ENCODE measurements at regions not wholly inside any gene's neighbourhood (a gene's known extent, or its start where the extent isn't known, plus 50 kb on each side); places are given as distances from the start of the nearest gene placed in this dataset.
"Not testable (repeated sequence)": the region's sequence is repeated elsewhere in the genome, so short reads cannot be mapped to it uniquely, and the experiment has no call there.

DNA sequence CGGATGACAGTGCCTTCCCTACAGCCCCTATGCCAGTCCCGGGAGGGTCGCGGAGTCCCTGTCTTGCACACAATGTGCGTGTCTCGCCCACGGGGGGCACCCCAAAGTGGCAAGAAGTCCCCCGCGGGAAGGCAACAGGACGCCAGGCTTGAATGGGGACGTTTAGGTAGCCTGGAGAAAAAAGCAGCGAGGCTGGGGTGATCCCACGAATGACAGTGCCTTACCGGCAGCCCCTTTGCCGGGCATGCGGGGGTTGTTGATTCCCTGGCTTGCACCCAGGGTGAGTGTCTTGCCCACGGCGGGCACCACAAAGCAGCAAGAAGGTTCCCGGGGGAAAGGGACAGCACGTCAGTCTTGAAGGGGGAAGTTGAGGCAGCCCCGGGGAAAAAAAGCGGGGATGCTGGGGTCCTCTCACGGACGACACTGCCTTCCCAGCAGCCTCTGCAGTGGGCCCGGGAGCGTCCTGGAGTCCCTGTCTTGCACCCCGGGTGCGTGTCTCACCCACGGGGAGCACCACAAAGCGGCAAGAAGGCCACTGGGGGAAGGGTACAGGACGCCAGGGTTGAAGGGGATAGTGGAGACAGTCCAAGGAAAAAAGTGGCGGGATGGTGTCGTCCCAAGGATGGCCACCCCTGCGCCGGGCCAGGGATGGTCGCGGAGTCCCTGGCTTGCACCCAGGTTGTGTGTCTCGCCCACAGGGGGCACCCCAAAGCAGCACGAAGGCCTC is 156.8 kb upstream of the ALG10B start:
- DNase-seq = no peak

DNA sequence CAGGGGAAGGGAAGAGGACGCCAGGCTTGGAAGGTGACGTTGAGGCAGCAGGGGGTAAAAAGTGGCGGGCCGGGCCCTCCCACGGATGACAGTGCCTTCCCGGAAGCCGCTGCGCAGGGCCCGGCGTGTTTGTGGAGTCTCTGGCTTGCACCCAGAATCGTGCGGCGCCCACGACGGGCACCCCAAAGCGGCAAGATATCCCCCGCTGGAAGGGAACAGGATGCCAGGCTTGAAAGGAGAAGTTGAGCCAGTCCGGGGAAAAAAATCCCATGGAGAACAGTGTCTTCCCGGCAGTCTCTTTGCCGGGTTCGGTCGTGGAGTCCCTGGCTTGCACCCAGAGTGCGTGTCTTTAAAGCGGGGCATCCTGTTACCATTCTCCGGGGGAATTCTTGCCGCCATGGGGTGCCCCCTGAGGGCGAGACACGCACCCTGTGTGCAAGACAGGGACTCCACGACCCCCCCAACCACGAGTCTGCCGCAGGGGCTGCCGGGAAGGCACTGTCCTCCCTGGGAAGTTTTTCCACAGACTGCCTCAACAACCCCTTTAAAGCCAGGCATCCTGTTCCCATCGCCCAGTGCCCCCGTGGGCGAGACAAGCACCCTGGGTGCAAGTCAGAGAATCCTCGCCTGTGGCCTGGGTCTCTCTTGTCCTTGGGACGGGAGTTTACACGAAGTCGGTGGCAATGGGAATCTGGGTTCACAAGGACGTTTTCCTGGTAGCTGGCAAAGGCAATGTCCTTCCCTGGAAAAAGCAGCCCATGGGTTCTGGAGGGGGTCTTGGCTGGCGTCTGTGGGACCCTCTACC is 156.1 kb upstream of the ALG10B start:
- DNase-seq = no peak

DNA sequence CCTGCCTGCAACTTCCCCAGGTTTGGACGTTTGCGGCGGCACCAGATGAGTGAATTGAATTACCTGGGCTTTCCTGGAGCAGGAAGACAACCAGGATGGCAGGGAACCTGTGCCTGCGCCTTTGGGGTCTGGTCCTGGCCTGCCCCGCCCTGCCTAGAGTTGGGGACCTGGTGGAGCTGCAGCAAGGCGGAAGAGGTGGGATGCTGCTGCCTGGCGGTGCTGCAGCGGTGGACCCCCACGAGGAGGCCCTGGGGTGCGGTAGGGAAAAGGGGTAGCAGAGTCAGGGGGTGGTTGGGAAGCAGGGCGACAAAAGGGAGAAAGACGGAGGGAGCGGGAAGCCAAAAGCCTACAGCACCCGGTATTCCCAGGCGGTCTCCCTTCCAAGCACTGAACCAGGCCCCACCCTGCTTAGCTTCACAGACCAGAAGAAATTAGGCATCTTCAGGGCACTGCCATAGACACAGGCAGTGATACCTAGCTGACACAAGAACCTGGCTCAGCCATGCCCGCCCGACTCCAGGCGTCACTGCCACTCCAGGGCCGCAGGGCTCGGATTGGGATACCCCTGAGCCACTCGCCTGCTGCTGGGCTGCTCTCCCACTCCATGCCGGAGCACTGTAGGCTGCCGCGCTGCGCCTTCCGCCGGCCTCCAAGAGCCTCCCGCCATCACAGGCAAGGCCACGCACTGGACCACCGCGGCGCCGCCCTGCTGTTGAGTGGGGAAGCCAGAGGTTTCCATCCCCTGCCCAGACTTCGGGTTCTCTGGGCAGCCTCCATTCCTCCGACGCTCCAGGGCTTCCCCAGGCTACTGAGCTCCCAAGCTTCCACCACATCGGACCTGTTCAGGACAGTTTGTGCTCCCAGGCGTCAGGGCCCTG is 155.2 kb upstream of the ALG10B start:
- DNase-seq = no peak

DNA sequence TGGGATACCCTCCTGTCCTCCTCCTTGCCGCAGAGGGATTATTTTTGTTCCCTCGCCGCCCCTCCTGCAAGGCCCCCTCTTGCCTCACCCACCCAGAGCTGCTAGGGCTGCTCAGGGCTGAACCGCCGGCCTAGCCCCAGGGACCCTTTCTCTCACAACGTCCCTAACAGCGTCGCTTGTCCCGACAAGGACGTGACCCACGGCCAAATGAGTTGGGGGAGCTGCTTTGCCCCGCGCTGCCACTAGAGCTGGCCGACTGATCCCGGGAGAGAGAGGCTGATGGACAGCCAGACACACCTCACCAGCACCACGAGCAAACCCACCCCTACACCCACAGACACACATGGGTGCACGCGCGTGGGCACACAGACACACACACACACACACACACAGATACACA is 154.6 kb upstream of the ALG10B start:
- no peak for DNase-seq

DNA sequence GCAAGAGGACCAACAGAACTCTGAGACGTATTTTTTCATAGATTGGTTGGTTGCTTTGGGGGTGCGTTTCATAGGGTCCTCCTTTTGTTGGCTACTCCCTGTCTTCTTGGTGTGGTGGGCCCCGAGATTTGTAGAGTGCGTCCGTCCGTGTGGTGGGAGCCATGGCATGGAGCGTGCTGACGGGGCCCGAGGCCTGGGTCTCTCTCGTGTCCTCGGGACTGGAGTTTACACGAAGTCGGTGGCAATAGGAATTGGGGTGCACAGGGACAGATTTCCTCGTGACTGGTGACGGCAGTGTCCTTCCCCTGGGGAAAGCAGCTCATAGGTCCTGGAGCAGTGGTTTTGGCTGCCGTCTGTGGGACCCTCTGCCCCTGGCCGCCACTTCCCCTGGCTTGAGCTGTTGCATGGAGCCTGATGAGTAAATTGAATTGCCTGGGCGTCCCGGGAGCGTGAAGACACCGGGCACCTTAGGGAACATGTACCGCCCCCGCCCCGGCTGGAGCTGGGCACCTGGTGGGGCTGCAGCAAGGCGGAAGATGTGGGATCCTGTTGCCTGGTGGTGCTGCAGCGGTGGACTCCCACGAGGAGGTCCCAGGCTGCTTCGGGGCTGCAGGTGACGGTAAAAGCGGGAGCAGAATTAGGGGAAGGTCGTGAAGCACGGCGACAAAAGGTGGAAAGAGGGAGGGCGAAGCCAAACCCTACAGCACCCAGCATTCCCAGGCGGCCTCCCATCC is 153.7 kb upstream of the ALG10B start:
- no peak for DNase-seq

DNA sequence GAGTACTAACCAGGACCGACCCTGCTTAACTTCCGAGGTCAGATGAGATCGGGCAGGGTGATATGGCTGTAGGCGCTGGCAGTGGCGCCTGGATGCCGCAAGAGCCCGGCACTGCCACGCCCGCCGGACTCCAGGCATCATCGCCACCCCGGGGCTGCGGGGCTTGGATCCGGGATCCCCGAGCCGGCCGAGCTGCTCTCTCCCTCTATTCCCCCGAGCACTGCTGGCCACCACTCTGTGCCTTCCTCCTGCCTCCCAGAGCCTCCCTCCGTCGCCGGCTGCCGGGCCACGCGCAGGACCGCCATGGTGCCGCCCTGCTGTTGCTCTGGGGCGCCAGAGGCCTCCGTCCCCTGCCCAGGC is 153.2 kb upstream of the ALG10B start:
- no peak for DNase-seq

DNA sequence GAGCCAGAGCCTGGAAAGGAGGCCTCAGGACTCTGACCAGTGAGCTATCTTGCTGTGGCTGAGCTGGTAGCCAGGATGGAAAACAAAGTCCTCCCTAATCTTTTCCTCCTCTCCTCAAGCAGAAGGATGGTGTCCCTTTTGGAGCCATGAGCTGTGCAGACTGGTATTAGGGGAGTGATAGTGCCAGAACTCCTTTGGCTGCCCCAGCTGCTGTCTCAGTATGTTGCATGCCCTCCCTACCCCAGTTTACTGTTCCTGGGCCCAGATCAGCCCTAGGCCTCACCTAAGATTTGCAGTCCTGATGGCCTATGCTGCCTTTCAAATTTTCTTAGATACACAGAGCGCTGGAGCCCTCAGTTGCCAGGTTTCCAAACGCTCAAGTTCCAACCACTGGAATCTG is 150.3 kb upstream of the ALG10B start:
- no peak for DNase-seq

DNA sequence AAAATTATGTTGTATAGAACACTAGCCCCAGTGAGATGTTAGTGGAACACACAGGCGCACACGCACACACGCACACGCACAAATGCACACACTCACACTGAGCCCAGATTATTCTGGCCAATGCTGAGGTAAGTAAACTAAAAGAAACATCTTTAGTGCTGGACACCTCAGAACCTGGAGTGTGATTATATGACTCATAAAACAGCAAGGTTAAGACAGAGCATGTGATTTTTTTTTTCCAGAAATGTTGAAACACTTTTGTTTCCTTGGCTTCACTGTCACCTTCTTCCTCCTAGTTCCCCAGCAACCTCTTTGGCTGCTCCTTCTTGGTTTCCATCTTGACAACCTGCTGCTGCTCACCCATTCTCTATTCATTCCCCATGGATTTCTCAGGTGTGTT is 141.0 kb upstream of the ALG10B start:
- no peak for DNase-seq

DNA sequence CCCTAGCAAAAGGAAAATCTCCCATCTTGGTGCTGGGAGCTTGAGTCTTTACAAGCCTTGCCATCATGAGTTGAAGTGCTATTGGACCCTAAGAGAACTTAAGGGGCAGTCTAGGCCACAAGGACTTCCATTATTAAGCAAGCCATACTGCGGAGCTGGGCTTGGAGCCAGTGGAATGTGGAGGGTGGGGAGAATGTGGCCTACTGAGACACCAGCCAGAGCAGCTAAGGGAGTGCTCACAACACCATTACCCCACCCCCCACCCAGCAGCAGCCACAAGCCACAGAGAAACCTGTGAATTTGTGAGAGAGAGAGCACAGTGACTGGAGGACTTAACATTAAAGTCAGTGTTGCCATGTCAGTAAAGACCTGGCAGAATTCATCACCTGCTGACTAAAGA is 133.0 kb upstream of the ALG10B start:
- not testable (repeated sequence) for DNase-seq

DNA sequence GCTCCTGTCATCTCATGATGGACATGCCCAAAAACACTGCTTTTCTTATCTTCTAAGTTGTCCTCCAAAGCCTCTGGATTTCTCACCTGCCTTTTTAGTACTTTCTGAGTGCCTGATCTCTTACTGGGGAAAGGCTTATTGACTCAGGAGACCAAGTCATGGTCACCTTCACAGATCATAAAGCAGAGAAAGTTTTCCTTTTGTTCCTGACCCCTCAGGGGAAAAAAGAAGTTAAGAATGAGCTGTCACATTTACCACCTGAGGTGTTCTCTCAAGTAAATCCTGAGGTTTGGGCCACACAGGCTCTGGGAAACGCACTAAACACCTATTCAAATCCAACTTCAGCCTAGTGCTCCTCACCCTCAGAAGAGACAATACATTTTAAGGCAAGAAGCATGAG is 119.3 kb upstream of the ALG10B start:
- not testable (repeated sequence) for DNase-seq

DNA sequence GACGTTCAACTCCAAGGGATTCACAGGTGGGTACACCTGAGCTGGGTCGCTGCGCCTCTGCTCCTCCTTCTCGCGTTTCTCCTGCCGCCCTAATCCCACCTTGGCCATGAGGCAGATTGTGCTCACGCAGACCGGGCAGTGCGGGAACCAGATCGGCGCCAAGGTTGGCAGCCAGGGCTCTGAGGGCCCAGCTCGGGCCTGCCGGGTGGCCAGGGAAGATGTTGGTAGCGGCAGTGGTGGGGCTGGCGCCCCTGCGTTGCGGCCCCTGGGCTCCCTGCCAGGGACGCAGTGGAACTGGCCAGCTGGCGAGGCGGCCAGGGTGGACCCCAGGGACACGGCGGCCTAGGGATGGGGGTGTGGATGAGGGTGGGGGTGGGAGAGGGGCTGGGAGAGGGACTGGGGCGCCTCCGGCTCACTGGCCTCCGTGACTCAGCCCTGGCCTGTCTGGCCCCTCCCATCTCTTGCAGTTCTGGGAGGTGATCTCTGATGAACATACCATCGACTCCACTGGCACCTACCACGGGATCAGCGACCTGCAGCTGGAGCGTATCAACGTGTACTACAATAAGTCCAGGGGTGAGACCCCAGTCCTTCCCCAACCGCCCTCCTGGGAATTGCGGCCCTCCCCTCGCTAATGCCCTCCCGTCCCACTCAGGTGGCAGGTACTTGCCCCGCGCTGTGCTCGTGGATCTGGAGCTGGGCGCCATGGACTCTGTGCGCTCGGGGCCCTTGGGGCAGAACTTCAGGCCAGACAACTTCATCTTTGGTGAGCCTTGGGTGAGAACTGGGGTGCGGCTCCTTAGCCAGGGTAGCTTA is 114.9 kb upstream of the ALG10B start:
- no peak for DNase-seq

DNA sequence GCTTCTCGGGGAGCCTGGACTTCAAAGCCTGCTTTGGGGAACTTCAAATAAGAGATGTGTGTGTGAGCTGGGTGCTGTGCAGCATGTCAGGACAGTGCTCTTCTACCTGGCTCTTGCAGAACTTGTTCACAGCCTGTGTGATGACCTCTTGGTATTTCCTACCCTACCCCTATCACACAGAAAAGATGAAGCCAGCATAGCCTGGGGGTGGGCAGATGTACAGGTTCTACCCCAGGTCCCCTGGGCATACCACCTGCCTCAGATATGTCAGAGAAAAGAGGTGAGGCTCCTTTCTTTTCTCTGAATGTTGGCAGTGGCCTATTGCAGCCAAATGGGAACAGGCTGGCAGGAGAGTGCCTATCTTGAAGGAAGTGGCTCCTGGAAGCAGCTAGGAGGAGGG is 111.7 kb upstream of the ALG10B start:
- DNase-seq = no peak

DNA sequence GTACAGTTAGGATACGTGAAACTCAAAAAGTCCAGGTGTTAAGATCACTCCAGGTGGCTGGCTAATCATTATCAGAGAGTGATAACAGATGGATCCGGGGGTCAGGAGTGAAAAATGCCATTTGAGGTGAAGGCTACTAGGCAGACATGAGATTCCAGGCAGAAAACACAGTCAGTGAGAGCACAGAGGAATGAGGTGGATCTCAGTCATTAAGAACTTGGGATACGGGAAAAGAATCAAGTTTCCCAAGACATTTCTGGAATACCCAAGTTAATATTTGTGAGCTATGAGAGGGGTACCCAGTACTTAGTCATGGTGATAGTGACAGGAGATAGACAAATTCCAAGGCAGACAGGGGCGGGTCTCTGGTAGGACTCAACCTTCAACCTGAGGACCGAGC is 94.6 kb upstream of the ALG10B start:
- no peak for DNase-seq

DNA sequence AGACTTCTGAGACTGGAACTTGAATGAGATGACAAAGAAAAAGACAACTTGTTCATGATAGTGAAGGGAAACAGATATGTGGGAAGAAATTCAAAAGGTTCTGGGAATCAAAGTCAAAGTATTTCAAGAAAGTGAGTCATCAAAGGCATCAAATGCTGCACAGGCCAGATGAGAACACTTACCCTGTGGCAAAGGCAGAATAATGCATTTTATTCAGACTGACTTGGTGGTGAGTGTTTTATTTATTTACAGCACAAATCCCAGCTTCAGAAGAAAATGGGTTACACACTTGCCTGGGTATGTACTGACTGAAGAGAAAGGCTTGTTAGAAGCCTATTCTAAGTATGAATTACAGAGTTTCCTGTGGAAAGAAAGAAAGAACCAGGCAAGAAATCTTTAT is 78.2 kb upstream of the ALG10B start:
- DNase-seq = not testable (repeated sequence)

DNA sequence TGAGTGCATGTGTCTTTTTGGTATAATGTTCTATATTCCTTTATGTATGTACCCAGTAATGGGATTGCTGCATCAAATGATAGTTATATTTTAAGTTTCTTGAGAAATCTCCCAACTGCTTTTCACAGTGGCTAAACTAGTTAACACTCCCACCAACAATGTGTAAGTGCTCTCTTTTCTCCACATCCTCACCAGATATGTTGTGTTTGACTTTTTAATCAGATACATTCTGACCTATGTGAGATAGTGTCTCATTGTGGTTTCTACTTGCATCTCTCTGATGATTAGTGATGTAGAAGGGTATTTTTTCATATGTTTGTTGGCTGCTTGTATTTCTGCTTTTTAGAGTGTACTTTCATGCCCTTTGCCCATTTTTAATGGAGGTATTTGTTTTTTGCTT is 62.8 kb upstream of the ALG10B start:
- no peak for DNase-seq

DNA sequence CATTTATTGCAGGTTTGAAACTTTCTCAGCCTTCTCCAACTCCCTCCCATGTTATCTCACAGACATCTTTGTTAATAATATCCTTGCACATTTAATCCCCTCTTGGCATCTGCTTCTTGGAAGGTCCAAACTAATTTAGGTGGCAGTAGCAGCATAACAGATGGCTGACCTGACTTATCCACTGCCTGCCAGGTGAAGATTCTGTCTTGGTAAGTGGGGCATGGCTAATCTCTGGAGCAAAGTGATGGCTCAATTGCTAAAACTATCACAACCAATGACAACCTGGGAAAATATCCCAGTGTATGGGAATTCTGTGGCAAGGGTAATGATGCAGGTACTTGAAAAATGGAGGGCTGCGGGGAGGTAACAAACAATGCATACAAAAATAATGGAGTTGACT is 58.2 kb upstream of the ALG10B start:
- DNase-seq = no peak
